ENCODE measurements at regions not wholly inside any gene's neighbourhood (a gene's known extent, or its start where the extent isn't known, plus 50 kb on each side); places are given as distances from the start of the nearest gene placed in this dataset.

DNA sequence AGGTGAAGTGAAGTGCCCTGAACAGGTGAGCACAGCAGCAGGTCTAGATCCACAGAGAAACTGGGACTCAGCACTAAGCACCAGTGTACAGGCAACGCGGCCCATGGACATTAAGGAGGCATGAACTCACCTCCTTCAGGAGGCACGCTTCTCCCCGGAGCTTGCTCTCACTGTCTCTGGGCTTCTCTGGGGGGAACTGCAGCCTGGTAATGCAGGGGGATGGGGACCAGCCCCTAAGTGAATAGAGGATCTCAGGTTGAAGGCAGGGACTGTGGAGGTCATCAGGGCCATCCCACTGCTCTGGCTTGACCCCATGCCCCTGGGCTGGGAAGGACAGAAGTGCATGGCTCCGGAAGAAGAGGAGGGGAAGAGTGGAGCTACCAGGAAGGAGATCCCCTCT, 495.6 kb upstream of the B3GAT1 start:
- no peak for DNase-seq (ENCODE audit: low spot score)

DNA sequence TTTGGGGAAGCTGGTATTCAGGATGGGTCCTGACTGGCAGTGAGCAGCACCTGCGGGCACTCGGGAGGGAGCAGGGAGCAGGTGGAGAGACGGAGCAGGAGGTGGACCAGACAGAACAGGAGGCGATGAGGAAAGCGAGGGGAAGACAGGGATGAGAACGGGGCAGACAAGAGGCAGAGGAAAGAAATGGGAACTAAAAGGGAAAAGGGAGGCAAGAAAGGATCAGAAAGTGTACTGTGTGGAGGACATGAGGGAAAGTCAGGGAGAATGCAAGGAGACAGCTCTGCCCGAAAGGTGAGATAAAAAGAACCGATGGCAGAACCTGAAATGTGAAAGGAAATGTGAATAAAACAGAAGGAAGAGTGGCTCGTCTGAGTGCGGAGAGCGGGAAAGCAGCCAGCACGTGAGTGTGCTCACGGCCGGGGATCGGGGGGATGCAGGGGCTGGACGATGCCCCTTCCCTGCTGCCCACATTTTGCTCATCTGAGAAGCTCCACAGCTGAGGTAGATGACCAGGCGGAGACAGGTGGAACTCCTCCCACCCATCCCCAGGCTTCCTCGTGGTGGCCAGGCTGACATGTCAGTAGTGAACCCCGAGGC, 494.4 kb upstream of the B3GAT1 start:
- DNase-seq (ENCODE audit: low spot score) = no peak

GRCh38 chr11:134905928-134906327, 493.9 kb upstream of the B3GAT1 start:
- no peak for DNase-seq (ENCODE audit: low spot score)

- DNase-seq (ENCODE audit: low spot score) = no peak
Measured at GRCh38 chr11:134905517-134905916, 493.5 kb upstream of the B3GAT1 start.

GRCh38 chr11:134904103-134904790, 492.2 kb upstream of the B3GAT1 start:
- DNase-seq (ENCODE audit: low spot score) = no peak

- DNase-seq (ENCODE audit: low spot score) = no peak
Measured at GRCh38 chr11:134901955-134902918, 490.2 kb upstream of the B3GAT1 start.

DNA sequence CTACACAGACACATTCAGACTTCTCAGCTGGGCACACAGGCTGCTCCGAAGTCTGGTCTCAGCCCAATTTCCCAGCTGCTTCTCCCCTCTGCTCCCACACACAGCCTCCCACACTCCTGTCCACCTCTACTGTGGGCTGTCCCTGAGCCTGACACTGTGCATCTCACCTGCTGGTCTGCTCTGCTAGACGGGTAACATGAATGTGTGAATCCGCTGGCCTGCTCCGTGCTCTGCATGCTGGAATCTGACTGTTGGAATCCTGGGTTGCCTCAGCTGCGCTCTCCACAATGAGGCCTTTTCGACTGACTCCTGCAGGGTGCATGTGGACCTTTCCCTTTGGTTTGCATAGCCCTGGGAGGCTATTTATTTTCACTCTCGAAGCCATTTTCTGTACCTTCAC, 489.5 kb upstream of the B3GAT1 start:
- DNase-seq (ENCODE audit: low spot score) = no peak

DNA sequence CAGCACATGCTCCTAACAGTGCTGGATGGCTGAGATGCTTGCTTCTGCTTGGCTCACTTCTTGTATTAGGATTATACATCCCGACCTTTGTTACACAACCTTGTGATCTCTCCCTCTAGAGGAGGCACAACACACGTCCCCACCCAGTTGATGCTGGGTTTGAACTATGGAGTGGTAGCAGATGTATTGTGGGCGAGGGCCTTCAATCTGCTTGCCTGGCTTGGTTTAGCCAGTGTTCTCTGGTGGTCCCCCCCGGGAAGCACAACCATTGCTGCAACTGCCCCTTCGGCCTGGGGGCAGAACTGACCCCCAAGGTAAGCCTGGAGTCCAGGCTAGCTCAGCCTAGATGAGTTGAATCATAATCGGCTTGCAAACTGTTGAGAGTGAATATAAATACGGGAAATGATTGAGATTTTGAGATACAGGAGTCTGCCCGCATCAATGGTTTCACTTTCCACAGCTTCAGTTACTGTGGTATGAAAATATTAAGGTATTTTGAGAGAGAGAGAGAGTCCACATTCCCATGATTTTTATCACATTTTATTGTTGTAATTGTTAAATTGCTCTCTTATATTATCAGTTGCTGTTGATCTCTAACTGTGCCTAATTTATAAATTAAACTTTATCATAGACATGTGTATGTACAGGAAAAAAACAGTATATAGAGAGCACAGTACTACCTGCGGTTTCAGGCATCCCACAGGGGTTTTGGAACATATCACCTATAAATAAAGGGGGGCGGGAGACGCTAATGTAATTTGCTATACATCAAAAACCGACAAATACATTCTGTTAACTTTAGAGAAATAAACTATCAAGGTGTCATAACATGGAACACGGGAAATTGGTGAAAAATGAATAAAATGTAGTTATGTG, 482.0 kb upstream of the B3GAT1 start:
- DNase-seq (ENCODE audit: low spot score) = no peak

DNA sequence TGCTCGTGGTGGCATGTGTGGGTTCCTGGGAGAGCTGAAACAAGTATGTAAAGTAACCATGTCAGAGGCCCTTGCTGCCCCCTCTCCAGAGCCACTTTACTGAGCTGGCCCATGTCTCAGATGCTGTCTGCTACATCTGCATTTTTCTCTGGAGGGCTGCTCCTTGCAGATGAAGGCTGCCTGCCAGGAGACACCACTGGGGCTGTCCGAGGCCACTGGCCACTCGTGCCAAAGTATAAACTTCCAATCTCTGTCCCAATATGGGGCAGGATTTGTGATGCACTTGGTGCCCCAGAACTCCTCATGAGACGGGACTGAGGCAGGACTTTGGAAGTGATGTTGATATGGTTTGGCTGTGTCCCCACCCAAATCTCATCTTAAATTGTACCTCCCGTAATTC, 478.4 kb upstream of the B3GAT1 start:
- DNase-seq (ENCODE audit: low spot score) = no peak

GRCh38 chr11:134889832-134890231, 477.8 kb upstream of the B3GAT1 start:
- no peak for DNase-seq (ENCODE audit: low spot score)

DNA sequence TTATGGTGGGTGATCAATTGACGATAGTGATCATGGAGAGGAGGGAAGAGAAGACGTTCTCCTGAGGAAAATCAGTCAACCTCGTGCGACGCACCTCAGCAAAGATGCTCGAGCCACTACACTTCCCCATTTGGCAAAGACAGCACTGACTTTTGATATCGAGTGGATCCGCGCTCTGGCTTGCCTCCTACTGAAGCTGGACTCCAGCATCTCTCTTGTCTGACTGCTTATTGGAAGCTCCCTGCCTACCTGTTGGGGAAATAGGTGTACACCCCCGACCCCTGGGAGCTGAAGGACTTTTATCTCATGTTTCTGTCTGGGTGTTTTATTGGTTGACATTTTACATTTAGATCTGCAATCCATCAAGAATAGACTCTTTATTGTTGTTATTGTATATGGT, 476.8 kb upstream of the B3GAT1 start:
- DNase-seq (ENCODE audit: low spot score) = no peak

- DNase-seq (ENCODE audit: low spot score) = no peak
Measured at GRCh38 chr11:134887896-134888295, 475.9 kb upstream of the B3GAT1 start.

DNA sequence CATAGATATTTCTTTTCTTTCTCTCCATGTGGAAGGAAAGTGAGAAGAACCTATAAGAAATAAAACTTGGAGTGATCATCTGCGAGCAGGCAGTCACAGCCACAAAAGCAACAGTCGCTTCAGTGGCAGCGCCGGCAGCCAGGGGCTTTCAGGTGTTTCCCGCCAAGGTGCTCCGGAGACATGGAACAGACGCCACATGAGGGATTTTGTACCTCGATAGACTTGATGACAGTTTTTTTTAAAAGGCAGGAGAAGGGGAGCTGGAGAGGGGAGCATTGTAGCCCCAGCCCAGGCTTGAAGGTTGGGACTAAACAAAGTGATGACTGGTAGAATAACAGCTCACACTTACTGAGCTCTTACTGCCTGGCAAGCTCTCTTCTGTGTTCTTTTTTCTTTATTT, 471.4 kb upstream of the B3GAT1 start:
- DNase-seq (ENCODE audit: low spot score) = no peak

DNA sequence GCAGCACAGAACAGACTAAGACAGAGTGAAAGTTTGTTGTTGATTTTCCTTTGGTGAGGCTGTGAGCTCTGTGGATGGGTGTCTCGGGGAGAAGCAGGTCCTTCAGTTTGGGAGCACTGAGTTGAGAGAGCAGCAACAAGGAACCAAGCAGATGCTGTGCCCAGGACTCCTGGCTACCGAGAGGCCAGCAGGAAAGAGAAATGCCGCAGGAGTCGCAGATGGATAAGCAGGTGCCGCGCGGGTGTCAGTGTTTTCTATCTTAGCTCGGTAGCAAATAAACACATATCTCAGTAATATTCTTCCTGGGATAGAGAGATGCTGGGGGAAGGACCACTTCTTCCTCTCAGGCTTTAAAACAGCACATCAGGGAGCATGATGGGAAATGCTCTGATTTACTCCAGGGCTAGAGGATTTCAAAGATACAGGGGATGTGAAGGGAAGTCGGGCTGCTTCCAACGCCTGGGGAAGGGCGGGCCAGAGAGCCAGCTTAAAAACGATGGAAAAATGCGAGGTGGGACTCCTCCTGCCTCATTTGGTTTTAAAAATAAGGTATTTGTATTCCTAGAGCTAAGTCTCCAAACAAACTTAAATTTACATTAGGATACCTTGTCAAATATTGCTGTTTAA, 470.7 kb upstream of the B3GAT1 start:
- DNase-seq (ENCODE audit: low spot score) = no peak

DNA sequence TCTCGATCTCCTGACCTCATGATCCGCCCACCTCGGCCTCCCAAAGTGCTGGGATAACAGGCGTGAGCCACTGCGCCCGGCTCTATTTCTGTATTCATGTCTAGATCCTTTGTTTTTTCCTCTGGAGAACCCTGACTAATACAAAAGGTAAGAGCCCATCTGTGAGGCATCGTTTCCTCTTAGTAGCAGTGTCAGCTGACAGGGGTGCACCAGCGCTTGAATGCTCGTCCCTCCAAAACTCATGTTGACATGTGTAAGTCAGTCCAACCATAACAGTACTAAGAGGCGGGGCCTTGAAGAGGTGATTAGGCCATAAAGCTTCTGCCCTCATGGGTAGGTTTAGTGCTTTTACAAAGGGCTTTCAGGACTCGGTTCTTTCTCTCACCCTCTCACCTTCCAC, 470.1 kb upstream of the B3GAT1 start:
- no peak for DNase-seq (ENCODE audit: low spot score)

- DNase-seq (ENCODE audit: low spot score) = no peak
Measured at GRCh38 chr11:134880788-134881187, 468.7 kb upstream of the B3GAT1 start.

DNA sequence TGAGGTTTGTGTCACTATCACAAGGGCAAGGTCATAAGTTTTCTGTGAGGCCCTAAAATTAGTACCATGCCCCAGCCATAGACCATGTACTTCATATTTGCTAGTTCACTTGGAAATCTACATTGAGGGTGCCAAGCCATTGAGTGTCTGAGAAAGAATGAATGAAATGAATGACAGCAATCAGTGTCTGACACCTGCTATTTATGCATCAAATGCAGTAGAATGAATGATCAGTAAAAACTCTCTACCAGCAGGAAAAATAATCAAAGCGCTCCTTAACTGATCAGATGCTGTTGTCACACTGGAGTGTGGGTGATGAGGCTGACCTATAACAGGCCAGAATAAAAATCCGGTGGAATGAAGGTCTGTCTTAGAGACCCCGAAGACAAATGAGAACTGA, 467.9 kb upstream of the B3GAT1 start:
- DNase-seq (ENCODE audit: low spot score) = no peak

- DNase-seq (ENCODE audit: low spot score) = no peak
Measured at GRCh38 chr11:134879341-134879740, 467.3 kb upstream of the B3GAT1 start.

DNA sequence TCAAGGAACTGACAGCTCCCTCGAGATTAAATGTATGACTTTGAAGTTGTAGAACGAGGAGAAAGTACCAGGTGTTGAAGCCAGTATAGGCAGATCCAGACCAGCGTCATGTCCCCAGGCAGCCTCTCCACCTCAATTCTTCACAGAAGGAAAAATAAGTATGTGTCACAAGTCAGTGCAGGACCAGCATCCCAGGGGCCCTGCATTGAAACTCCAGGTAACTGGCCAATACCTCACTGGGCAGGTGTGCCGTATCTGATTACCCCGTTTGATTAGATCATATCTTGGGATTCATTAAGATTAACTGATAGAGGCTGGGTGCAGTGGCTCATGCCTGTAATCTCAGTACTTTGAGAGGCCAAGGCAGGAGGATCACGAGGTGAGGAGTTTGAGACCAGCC, 466.7 kb upstream of the B3GAT1 start:
- no peak for DNase-seq (ENCODE audit: low spot score)

- no peak for DNase-seq (ENCODE audit: low spot score)
Measured at GRCh38 chr11:134876226-134876625, 464.2 kb upstream of the B3GAT1 start.

DNA sequence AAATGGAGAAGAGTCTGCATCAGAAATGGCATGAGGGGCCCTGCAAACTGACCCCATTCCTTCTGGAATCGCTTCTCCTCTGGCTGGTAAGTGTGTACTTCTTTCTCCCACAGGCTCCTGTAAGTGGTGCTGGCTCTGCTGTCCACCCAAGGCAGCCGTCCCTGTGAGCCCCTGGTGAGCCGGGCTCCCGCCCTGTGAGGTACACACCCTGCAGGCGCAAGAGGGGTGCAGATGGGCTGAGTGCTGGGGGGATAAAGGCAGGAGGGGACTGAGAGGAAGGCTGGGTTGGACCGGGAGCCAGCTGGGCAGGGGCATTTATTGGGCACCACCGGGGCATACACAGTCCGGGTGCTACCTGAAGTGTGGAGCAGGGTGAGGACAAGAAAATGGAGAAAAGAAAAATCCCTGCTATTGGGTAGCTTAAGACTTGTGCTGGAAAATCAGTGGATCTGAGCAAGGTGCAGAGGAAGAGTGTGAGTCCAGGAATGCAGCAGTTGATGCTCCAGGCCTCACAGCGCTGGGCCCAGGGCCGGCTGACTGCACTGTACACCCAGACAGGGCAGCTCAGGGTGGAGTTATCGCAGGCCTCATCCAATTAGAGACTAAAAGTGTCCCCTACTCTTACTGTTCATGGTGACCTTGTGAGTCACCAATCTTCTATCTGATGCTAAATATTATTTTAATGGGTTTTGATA, 455.1 kb upstream of the B3GAT1 start:
- DNase-seq (ENCODE audit: low spot score) = no peak

Data from hepatic stellate cell (primary cell).